GM04504 (cell line): ENCODE measurements at regions not wholly inside any gene's neighbourhood (a gene's known extent, or its start where the extent isn't known, plus 50 kb on each side); places are given as distances from the start of the nearest gene placed in this dataset.
"Not testable (repeated sequence)": the region's sequence is repeated elsewhere in the genome, so short reads cannot be mapped to it uniquely, and the experiment has no call there.

ENCODE experiments used
- DNase-seq: peaks from one replicate; pipeline ENCODE4 v3.0.0-alpha.2; 2012; ENCODE audit warnings: low read depth

DNA sequence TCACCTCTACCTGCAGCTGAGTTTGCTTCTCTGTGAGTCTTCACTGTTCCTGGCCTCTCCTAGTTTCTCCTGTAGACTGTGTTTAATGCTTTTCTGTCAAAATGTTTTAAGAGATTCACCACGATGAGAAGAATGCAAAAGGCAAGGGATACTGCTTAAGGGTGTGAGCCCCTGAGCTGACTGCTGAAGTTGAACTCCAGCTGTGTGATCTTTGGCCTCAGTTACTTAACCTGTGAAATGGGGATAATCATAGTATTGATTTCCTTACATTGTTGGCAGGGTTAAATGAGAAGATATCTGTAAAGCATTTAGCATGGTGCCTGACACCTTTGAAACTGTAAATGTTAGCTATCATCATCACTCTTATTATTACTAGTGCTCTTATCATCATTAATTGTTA lies 230.2 kb upstream of the MYLIP start:
- DNase-seq: no peak

DNA sequence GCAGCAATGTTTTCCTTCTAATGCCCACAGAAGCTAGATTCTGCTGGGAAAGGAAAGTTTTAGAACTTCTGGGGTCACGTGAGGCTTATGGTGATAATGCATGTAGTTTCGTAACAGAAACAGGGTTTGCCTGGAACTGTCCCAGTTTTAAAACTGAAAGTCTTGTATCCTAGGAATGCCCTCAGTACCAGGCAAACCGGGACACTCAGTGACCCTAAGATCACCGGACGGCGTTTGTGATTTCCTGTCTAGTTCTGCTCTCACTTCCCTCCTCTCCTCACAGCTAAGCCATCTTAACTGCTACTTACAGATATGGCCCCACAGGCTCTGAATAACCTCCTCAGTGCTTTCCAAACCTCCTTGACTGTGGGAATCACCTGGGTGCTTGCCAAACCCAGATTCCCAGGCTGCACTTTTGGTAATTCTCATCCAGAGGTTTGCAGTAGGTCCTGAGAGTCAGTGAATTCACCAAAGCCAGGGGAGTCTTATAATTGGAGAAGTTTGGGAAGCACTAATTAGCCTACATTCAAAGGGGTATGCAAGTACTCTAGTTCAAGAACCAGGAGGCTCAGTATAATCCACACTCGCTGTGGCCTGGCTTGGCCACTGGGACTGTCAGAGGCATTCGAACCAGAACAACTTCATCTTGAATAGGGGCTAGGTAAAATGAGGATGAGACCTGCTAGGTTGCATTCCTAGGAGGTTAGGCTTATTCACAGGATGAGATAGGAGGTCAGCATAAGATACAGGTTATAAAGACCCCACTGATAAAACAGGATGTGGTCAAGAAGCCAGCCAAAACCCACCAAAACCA lies 231.6 kb upstream of the MYLIP start:
- DNase-seq: no peak

DNA sequence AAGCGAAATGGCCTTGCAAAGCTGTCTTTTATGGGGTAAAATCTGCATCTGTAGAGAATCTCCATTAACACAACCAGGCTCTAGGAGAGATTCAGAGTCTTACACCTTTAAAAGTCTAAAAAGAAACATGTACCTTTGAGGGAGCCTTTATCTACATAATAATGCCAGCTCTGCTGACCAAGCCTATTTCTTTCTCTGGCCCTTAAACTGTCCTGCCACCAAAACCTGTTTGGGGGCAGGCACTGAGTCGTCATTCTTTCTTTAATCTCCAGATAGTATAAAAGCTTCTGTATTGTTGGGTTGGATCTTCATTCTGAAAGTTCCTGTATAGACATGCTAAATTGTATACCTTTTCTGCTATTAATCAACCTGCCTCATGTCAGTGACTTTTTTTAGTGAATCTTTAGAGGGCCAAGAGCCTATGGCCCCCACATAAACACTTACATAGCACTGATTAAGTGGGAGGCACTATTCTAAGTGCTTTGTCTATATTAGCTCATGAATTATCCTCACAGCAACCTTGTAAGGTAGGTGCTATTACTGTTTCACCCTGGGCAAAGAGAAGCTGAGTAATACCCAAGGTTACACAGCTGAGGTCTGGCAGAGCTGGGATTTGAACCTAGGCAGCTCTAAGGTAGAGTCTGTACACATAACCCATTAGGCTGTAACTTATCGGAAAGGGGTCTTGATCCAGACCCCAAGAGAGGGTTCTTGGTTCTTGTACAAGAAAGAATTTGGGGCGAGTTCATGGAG lies 232.3 kb upstream of the DTNBP1 start:
- no peak for DNase-seq

DNA sequence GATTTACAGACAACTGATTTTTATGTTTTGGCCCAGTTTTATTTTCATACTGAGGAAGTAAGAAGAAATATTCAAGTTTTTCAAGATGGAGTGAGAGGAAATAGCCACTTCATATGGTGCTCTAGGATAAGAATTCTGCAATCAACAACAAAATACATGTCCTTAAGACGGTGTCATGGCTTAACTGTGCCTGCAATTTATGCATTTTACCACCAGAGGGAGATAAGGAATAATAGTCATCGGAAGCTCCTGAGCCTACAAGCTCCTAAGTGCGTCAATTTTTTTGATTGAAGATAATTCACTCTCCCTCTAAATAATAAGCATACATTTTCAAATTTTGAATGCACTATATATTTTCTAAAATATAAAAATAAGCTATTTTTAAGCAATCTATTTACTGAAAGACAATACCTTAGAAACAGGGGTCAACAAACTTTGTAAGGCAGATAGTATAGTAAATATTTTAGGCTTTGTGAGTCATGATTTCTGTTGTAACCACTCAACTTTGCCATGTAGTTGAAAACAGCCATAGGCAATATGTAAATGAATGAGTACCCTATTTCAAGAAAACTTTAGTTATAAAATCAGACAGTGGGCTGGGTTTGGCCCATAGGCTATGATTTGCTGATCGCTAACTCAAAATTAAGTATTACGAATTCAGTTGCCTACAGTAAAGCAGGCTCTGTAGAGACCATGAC lies 230.9 kb upstream of the DTNBP1 start:
- no peak for DNase-seq

DNA sequence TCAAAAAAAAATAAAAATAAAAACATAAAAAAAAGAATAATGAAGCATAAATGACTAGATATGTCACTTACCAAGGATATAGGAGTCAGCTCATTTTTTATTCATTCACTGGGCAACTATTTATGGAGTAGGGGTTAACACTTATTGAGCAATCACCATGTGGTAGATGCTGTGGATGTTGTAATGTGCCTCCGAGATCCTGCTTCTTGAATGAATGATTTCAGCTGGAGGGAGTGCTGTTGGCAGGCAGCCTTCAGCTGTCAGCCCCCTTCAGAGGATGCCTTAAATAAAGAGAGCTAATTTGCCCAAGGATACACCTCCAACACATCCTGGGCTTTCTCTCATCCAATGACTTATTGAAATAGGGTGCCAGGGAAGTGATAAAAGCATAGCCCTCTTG lies 229.5 kb upstream of the DTNBP1 start:
- no peak for DNase-seq

DNA sequence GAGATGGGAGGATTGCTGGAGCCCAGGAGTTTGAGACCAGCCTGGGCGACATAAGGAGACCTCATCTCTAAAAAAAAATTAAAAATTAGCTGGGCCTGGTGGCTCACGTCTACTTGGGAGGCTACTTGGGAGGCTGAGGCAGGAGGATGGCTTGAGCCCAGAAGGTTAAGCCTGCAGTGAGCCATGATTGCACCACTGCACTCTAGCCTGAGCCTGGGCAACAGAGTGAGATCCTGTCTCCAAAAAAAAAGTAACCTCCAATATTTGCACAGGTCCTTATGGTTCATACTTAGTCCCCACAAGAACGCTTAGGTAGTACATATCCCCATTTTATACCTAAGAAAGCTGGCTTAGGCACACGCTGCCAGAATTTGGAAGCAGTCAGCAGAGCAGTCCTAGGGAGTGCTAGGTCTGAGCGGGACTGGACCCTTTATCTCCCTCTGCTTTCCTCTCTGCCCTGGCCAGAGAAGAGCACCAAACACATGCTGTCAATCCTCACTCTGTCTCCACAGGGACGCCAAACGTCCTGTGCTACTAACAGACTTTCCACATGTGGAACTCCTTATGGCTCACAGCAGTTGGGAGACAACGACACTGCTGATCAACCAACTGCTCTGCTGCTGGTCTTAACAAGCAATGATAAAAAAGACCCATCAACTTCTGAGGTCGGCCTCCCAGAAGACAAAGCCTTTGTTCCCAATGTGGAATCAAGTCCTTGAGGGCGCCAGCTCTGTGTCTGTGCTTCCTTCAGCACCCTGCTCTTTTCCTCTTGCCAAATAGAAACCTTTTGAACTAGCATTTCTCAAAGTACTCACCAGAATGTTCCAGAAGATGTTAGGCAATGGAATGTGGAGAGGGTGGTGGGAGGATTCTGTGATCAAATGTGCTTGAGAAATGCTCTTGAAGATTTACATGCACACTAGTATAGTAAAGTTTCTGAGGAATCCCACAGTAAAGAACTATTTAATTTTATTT lies 226.3 kb upstream of the DTNBP1 start:
- no peak for DNase-seq

DNA sequence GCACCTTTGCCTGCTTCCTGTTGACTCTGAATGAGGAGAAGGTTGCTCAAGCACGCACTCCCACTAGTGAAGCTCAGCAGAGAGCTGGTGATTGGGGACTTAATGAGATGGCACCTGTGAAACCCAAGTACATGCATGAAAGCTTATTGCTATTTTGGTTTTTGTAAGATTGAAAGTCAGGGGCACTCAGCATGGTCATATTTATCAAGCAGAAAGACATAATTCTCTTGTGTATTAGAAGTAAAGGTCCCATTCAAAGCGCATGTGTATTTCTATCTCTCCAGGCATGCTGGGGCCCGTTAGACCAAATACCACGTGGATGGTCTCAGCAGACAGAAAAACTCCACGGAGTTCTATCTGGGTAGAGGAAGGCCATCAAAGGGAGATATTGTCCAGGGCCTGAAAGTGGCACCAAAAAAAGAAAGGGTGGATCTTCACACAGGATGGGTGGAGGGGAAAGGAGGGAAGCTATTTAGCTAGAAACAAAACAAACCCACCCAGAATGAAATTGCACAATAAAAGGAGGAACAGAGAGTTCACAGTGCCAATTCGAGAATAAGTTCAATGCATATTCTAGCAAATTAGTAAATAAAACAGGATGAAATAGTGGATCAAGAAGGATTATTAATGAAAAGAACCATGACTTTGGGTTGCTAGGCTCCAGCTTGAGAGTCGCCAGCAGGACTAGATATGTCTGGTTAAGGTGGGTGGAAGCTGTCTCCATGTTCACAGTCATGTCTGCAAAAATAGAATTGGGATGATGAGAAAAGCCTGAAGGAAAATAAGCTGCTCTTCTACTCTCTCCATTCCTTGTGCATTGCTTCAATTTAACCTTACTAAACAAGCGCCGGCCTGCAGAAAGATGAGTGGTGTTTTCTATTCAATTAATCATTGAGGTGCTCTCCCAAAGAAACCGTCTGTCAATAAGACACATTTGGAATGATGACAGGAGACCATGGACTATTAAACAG lies 224.9 kb upstream of the DTNBP1 start:
- DNase-seq: no peak

DNA sequence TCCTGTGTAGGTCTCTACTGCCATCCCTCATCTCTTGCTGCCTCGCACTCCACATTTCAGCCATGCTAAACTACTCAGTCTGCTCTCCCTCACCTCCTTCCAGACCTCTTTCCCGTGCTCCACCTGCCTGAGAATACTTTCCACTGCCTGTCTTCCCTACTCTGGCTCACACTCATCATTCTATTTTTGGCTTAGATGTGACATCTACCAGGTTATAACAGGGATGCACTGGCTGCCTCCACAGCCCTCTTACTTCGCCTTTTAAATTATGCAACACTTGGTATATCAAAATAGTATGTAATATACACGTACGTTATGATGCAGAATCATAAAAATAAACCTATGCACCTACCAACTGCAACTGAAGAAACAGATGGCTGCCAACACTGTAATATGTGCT lies 222.8 kb upstream of the DTNBP1 start:
- no peak for DNase-seq

DNA sequence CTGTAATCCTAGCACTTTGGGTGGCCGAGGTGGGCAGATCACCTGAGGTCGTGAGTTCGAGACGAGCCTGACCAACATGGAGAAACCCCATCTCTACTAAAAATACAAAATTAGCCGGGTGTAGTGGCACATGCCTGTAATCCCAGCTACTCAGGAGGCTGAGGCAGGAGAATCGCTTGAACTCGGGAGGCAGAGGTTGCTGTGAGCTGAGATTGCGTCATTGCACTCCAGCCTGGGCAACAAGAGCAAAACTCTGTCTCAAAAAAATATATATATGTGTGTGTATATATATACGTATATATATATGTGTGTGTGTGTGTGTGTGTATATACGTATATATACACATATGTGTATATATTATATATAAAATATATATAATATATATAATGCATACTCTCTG lies 220.8 kb upstream of the DTNBP1 start:
- not testable (repeated sequence) for DNase-seq

DNA sequence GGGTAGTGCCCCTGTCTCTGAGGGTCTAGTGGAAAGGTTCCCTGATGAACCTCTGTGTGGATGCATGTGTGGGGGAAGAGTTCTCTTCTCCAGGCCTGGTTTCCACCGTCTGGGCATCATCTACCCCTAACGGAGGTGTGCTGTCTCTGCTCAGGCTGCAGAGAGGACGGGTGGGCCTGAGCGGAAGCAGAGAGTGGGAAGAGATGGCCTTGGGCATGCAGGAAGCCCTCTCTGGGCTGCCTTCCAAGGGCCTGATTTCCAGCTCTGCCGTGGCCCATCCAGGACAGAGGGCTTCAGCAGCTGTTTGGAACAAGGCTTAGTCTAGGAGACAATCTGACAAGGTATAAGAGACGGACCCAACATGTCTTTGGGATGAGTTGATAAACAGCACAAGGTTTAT lies 220.1 kb upstream of the DTNBP1 start:
- DNase-seq: no peak

DNA sequence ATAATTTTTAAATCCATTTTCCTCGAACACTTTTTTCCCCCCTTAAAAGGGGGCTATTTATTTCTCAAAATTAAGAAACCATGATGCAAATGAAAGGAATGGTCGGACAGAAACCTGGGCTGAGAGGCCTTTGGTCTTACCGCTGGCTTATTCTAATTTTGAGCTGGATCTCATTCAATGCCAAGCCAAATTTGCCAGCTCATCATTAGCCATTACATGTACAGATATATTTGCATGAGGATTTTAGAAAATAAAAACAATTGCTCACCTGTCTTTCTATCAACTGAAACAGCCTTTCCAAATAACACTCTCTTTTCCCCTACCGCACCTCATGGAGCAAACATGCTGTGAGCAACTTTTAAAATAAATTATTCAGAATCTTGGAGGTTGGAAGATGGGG lies 219.5 kb upstream of the DTNBP1 start:
- DNase-seq: no peak

DNA sequence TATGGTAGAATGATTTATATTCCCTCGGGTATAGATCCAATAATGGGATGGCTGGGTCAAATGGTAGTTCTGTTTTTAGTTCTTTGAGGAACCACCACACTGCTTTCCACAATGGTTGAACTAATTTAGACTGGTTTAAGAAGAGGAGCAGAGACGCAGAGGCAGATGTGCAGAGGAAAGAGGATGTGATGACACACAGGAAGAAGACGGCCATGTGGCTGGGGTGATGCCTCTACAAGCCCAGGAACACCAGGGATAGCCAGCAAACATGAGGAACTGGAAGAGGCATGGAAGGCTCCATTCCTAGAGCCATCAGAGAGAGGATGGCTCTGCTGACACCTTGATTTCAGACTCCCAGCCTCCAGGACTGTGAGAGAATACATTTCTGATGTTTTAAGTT lies 218.3 kb upstream of the DTNBP1 start:
- no peak for DNase-seq

DNA sequence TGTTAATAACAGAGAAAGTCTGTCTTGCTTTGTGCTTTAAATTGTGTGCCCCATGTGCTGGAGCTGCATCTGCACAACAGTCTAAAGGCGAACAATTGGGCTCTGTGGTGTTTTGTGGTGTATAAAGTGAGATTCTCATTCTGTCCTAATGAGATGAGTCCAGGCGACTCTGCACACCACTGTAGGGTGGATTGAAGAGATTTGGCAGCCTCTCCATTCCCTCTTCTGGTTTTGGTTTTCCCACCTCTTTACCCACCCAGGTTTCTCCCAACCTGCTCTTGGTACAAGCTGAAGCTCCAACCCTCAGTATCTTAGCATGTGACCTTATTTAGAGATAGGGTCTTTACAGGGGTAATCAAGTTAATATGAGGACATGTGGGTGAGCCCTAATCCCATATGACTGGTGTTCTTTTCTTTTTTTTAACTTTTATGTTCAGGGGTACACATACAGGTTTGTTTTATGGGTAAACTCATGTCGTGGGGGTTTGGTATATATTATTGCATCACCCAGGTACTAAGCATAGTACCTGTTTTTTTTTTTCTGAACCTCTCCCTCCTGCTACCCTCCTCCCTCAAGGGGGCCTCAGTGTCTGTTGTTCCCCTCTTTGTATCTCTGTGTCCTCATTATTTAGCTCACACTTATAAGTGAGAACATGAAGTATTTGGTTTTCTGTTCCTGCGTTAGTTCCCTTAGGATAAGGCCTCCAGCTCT lies 217.6 kb upstream of the DTNBP1 start:
- no peak for DNase-seq

DNA sequence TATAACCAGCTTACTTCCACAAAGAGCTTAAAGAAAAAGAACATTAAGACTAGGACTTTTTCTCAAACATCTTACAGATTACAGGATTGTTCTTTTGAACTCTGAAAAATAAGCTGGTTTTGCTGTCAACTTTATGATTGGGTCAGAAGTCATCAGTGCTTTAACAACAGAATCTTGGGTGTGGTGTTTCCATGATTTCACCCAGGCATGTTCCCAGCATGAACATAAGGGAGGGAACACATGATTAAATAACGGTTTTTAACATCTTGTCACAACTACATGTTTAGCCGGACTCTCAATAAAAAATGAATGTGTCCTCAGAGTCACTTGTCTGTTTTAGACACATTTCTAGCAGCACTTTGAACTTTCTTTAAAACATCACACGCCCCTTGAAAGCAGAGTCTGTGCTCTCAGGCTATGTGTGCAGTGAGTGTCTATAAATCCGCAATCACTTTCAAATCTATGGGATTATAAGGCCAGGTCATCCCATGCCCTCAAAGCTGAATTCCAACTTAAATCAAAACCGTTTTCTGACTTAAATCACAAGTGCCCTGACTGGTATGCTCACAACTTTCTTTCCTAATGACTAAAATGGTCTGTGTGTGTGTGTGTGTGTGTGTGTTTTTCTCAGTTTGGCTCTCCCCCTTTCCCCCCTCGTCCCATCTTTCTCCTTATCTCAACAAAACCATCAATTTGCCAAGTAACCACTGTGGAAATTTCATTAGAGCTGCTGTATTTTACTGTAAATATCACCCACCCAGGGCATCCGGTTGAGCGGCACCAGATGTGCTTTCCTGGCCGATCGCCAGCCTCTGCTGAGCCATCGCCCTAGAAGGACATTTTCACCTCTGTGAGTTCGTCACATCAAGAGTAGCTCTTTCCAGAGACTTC lies 216.8 kb upstream of the DTNBP1 start:
- DNase-seq: no peak

DNA sequence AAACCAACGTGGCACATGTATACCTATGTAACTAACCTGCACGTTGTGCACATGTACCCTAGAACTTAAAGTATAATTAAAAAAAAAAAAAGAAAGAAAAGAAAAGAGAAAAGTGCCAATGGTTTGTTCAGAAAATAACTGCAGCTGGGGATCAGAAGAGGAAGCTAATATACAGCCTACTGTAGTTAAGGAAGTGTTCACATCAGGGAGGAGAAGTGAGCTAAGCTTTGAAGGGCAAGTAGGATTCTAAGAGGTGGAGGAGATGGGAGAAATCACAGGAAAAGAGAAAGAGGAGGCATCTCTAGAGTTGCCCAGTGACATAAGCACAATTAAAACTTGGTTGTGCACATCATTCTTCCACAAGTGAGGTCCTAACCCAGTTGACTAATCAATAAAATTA lies 214.4 kb upstream of the DTNBP1 start:
- DNase-seq: no peak

DNA sequence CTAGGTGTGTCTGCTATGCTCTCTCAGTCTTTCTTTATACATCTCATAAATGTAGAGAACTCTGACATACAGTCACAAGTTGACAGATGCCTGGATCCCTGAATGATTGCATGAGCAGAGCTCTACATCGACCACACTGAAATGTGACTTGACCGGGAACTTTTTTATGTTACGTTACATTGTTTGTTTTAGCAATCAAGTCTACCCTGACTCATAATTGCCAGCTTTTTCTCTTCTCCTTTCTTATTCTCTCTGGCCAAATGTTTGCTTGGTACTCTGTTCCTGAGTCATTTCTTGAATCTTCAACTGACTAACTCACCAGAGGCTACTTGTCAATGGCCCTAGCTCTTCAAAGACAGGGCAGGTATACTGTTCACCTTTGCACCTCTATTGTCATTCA lies 213.6 kb upstream of the DTNBP1 start:
- DNase-seq: no peak

DNA sequence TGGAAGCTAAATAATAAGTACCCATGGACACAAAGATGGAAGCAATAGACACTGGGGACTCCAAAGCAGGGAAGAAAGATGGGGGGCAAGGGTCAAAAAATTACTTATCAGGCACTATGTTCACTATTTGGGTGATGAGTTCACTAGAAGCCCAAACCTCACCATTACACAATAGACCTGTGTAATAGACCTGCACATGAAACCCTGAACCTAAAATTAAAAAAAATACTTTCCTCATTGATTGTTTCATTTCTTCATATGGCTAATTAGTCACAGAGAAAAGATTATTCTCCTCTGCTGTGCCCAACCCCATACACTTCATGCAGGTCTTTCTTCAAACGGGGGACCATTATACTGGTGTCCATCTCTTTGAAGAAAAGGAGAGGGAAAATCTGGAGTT lies 213.0 kb upstream of the DTNBP1 start:
- no peak for DNase-seq

DNA sequence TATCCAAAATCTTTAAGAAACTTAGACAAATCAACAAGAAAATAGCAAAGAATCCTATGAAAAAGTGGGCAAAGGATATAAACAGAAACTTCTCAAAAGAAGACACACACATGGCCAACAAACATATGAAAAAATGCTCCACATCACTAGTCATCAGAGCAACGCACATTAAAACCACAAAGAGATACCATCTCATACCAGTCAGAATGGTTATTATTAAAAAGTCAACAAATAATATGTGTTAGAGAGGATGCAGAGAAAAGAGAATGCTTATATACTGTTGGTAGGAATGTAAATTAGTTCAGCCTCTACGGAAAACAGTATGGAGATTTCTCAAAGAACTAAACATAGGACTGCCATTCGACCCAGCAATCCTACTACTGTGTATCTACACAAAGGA lies 212.0 kb upstream of the DTNBP1 start:
- DNase-seq: no peak

DNA sequence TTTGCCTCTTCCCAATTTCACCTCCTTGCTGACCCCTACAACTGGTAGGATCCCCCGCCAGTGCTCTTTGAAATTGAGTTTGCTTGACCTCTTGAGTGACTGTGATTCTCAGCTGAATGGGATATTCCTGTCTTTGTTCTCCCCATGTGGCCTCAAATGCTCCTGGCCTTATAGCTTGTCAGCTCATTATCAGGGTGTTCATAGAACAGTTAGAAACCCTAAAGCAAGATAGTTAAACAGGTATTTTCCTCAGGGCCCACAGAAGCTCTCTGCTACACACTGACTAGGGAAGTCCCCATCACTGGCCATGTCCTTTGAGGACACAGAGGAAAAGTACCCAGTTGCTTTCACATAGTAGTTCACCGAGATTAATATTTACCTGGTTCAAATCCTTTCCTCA lies 211.5 kb upstream of the DTNBP1 start:
- no peak for DNase-seq
